Mucosa of descending colon (tissue), 3 donors: ENCODE measurements at regions not wholly inside any gene's neighbourhood (a gene's known extent, or its start where the extent isn't known, plus 50 kb on each side); places are given as distances from the start of the nearest gene placed in this dataset.
A peak's percentile ranks its signal among the peaks of the same experiment; 100 is the strongest.

Experiments
- ATAC-seq: fragments of 200-7000 bp; cut with Tn5 transposase; one replicate; pipeline ENCODE4 v1.9.1; 2020; ENCODE audit warnings: mild to moderate bottlenecking, moderate library complexity
- DNase-seq, 3 donors: peaks; one replicate each; pipeline ENCODE4 v3.0.0-alpha.2; 2020
- H3K36me3 ChIP-seq: fragments of 200-600 bp; one replicate; pipeline ENCODE4 v1.8.0; 2021; ENCODE audit warnings: low read depth, mild to moderate bottlenecking
- H3K4me1 ChIP-seq: fragments of 200-600 bp; one replicate; pipeline ENCODE4 v1.8.0; 2021; ENCODE audit warnings: low read depth, mild to moderate bottlenecking
- H3K4me3 ChIP-seq: fragments of 200-600 bp; one replicate; pipeline ENCODE4 v1.8.0; 2021; ENCODE audit warnings: mild to moderate bottlenecking
- H3K9me3 ChIP-seq: fragments of 200-600 bp; one replicate; pipeline ENCODE4 v1.8.0; 2021; ENCODE audit warnings: mild to moderate bottlenecking
- intact Hi-C, 2 donors: fragments of 100-400 bp; cut with DNase I in 1 of 2; cut with micrococcal nuclease in 1 of 2; formaldehyde crosslinking; loops; one replicate each; pipeline versions ENCODE4 v1.11.0 to v1.11.1; 2022; cut with DNase I, micrococcal nuclease
- TF ChIP-seq, protein P1 (sequence below): fragments of 200-600 bp; IDR thresholded peaks from one replicate; pipeline ENCODE4 v1.8.0; 2022; ENCODE audit warnings: antibody characterized with exemption, mild to moderate bottlenecking
- donor health status: DM: no; HTN: no; CAD: no; lungs with moderate emphysema.
- donor health status: DM: no; HTN: no; CAD: no.
- donor health status: DM: no; HTN: yes; CAD: no.

DNA sequence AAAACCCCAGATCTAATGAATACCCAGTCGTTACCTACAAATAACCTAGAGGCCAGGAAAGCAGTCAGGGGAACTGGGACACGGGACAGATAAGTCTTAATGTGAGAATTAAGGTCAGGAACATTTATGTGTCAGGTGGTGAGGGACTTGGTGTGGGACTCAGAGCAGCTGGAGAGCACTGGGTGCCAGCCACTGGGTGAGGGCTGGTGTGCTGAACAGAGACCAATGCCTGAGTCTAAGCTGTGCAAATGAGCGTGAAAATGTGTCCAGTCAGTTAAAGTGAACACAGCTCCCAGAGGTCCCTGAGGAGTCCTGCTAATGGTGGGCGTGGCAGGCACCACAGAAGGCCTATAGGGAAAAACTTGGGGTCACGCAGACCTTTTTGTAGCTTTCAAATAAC lies 225.9 kb downstream of the C1D start:
- intact Hi-C loops, result no loop called here
- Histone ChIP-seq H3K4me3 (no peak overlapping the region), H3K9me3 (no peaks in the 10 kb centered on the region), H3K4me1 (no peaks in the 10 kb centered on the region), H3K36me3 (no peaks in the 10 kb centered on the region)
- DNase-seq (no peak), ATAC-seq (no peak)
- TF ChIP-seq, protein P1, sequence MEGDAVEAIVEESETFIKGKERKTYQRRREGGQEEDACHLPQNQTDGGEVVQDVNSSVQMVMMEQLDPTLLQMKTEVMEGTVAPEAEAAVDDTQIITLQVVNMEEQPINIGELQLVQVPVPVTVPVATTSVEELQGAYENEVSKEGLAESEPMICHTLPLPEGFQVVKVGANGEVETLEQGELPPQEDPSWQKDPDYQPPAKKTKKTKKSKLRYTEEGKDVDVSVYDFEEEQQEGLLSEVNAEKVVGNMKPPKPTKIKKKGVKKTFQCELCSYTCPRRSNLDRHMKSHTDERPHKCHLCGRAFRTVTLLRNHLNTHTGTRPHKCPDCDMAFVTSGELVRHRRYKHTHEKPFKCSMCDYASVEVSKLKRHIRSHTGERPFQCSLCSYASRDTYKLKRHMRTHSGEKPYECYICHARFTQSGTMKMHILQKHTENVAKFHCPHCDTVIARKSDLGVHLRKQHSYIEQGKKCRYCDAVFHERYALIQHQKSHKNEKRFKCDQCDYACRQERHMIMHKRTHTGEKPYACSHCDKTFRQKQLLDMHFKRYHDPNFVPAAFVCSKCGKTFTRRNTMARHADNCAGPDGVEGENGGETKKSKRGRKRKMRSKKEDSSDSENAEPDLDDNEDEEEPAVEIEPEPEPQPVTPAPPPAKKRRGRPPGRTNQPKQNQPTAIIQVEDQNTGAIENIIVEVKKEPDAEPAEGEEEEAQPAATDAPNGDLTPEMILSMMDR, result no peak

DNA sequence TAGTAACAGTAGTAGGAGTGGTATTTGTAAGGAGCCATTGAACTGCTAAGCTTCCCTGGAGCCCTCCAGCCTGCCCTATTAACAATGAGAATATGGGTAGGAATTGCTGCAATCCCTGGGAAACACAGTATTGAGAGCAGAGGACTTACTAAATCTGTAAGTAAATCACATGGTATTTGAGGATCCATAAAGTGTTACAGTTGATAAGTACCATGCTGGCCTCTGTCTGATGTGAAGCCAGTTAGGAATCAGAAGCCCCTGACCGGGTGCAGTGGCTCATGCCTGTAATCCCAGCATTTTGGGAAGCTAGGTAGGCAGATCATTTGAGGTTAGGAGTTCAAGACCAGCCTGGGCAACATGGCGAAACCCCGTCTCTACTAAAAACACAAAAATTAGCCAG lies 224.6 kb downstream of the C1D start:
- TF ChIP-seq, protein P1, result no peak
- H3K9me3 ChIP-seq, result no peaks in the 10 kb centered on the region
- no peaks in the 10 kb centered on the region for H3K36me3 ChIP-seq
- H3K4me1 ChIP-seq, result no peaks in the 10 kb centered on the region
- intact Hi-C loops, result no loop called here
- DNase-seq (no peak), ATAC-seq (no peak)
- H3K4me3 ChIP-seq, result no peak overlapping the region

DNA sequence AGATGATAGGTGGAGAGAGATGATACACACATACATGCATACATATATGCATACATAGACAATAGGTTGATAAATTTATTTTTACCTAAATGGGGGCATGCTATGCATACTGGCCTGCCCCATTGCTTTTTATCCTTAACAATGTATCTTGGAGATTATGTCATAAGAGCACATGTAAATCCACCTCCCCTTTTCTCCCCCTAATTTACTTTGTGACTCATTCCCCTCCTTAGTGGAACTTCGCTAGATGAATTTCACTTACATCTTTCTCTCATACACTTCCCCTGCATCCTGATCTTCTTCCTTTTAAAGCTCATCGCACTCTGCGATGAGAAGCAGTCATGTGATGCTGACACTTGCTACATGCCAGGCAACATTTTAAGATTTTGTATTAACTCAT lies 223.6 kb downstream of the C1D start:
- ATAC-seq, result no peak
- intact Hi-C loops, result no loop called here
- DNase-seq, result no peak
- no peaks in the 10 kb centered on the region for H3K9me3 ChIP-seq
- no peak overlapping the region for H3K4me3 ChIP-seq
- no peaks in the 10 kb centered on the region for H3K36me3 ChIP-seq
- TF ChIP-seq, protein P1, result no peak
- H3K4me1 ChIP-seq, result no peaks in the 10 kb centered on the region

DNA sequence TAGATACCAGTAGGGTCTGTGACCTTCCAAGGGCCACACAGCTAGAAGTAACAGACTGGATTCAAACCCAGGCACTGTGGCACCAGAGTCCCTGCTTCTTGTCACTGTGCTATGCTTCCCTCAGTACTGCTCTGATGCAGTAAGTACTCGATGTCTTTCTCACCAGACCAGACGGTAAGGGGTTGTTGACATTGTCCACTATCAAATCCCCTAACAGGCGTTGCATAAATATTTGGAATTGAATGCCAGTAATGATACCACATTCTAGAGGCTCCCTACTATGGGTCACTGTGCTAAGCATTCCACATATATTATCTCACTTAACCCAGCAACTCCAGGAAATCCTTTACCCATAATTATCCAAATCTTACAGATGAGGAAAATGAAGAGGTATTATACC lies 223.1 kb downstream of the C1D start:
- DNase-seq (no peak), ATAC-seq (no peak)
- H3K9me3 ChIP-seq, result no peaks in the 10 kb centered on the region
- TF ChIP-seq, protein P1, result no peak
- H3K4me3 ChIP-seq, result no peak overlapping the region
- H3K36me3 ChIP-seq, result no peaks in the 10 kb centered on the region
- intact Hi-C loops, result loop anchor here in 1 of 2 donors (10.0 kb wide), 1 partner anchor 1415 kb away; no protein-coding TSS in a partner anchor
- no peaks in the 10 kb centered on the region for H3K4me1 ChIP-seq

DNA sequence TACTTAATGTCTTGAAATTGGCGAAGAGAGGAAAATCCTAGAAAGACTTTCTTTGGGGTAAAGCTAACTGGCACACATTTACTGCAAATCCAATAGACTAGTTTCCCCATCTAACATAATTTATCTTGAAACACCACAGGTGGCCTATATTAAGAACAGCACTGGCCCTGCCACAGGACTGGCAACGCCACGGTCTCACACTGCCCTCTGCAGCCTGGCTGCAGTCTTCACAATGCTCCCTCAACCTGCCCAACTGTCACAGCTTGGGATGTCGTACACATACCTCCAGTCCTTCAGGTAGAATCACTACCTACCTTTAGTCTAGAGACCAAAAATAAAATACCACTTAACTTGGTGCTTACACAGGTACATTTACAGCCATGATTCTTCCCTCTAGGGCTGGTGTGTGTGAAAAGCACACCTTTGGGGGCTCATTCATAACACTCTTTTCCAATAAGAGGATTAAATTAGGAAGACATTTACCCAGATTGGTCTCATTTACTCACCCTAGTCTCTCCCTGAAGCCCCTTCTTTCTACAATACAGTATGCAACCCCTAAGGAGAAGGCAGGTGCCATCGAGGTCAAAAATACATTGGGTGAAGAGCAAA lies 222.2 kb downstream of the C1D start:
- intact Hi-C loops, result loop anchor here in 1 of 2 donors (10.0 kb wide), 1 partner anchor 1416 kb away; no protein-coding TSS in a partner anchor
- Histone ChIP-seq H3K4me3 (no peak overlapping the region), H3K4me1 (no peaks in the 10 kb centered on the region), H3K9me3 (no peaks in the 10 kb centered on the region), H3K36me3 (no peaks in the 10 kb centered on the region)
- TF ChIP-seq, protein P1, result no peak
- ATAC-seq (peak; percentile 88), DNase-seq (peak; percentile 53 to 68 (median 59))
